ENCODE measurements at regions not wholly inside any gene's neighbourhood (a gene's known extent, or its start where the extent isn't known, plus 50 kb on each side); places are given as distances from the start of the nearest gene placed in this dataset.

GRCh38 chr9:13445103-13445500, 165.6 kb upstream of the MPDZ start:
- no peak overlapping the region for H2BK20ac ChIP-seq (ENCODE audit: low read depth, low read length, poor library complexity, severe bottlenecking)
- no peak overlapping the region for H3K23ac ChIP-seq (ENCODE audit: insufficient read length, low read depth, low read length)
- no peak overlapping the region for H2BK15ac ChIP-seq (ENCODE audit: low read depth, low read length)
- no peaks in the 10 kb centered on the region for H3K9me3 ChIP-seq (ENCODE audit: control insufficient read depth, low read depth, low read length)
- H3T11ph ChIP-seq (ENCODE audit: low read length) = no peak overlapping the region
- no peak overlapping the region for H3K14ac ChIP-seq (ENCODE audit: insufficient read depth, low read length)
- H3K27ac ChIP-seq (ENCODE audit: insufficient read length, low read depth, low read length) = no peak overlapping the region
- H3K56ac ChIP-seq (ENCODE audit: insufficient read length, low read depth, low read length) = no peak overlapping the region
- no peaks in the 10 kb centered on the region for H3K23me2 ChIP-seq (ENCODE audit: insufficient read length, low read depth, low read length, poor library complexity, severe bottlenecking)
- H3K36me3 Mint-ChIP-seq (ENCODE audit: insufficient read depth in 1 of 3, low read depth in 3 of 3) = no peaks in the 10 kb centered on the region
- no CpG with 5 or more reads among the region's 4 CpGs for WGBS (ENCODE audit: extremely low coverage, insufficient read length, low lambda C conversion rate)
- no peaks in the 10 kb centered on the region for H3K9me3 Mint-ChIP-seq
- no peaks in the 10 kb centered on the region for H3K79me1 ChIP-seq (ENCODE audit: insufficient read depth, low read depth, low read length, poor library complexity, severe bottlenecking)
- H2AFZ ChIP-seq (ENCODE audit: low read length) = peak overlapping the region; percentile 32
- H3K9ac ChIP-seq (ENCODE audit: extremely low read depth, insufficient read length, low read length) = no peak overlapping the region
- no peak overlapping the region for H3K18ac ChIP-seq (ENCODE audit: insufficient read length, low read depth, low read length)
- H2AK5ac ChIP-seq (ENCODE audit: insufficient read length, low read length) = no peak overlapping the region
- H3K4ac ChIP-seq (ENCODE audit: low read depth, low read length) = no peak overlapping the region
- H4K8ac ChIP-seq (replicated peaks; ENCODE audit: insufficient read length, low read depth, low read length) = no peak overlapping the region
- H3K4me1 Mint-ChIP-seq = peaks cover 22 to 24% of the 10 kb centered on the region in 2 experiments
- H3K27ac Mint-ChIP-seq = peak overlapping the region in 2 of 3 experiments; percentile 17 to 42; a peak in 2 of 7 replicates
- no peak overlapping the region for H4K91ac ChIP-seq (ENCODE audit: insufficient read length, low read depth, low read length)
- TF ChIP-seq, protein P1, sequence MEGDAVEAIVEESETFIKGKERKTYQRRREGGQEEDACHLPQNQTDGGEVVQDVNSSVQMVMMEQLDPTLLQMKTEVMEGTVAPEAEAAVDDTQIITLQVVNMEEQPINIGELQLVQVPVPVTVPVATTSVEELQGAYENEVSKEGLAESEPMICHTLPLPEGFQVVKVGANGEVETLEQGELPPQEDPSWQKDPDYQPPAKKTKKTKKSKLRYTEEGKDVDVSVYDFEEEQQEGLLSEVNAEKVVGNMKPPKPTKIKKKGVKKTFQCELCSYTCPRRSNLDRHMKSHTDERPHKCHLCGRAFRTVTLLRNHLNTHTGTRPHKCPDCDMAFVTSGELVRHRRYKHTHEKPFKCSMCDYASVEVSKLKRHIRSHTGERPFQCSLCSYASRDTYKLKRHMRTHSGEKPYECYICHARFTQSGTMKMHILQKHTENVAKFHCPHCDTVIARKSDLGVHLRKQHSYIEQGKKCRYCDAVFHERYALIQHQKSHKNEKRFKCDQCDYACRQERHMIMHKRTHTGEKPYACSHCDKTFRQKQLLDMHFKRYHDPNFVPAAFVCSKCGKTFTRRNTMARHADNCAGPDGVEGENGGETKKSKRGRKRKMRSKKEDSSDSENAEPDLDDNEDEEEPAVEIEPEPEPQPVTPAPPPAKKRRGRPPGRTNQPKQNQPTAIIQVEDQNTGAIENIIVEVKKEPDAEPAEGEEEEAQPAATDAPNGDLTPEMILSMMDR (conservative IDR thresholded peaks at IDR 0.05) = no peak
- H4K20me1 ChIP-seq (ENCODE audit: control insufficient read depth, insufficient read depth, insufficient read length) = no peaks in the 10 kb centered on the region
- H3K4me3 Mint-ChIP-seq = no peak overlapping the region
- H2BK5ac ChIP-seq (ENCODE audit: insufficient read length, low read length) = no peak overlapping the region
- H3K4me1 ChIP-seq (ENCODE audit: insufficient read depth, low read length) = peaks cover 2% of the 10 kb centered on the region; the same call in 1 of the 2 replicates
- H3K27me3 Mint-ChIP-seq (ENCODE audit: low read depth) = no peaks in the 10 kb centered on the region
- no peaks in the 10 kb centered on the region for H3K79me2 ChIP-seq (ENCODE audit: insufficient read depth, low read length)
- no peak overlapping the region for H2BK120ac ChIP-seq (ENCODE audit: low read depth, low read length, poor library complexity, severe bottlenecking)
- H3K4me2 ChIP-seq (ENCODE audit: insufficient read depth, insufficient read length, low read length) = no peak overlapping the region
- no peak overlapping the region for H4K5ac ChIP-seq (ENCODE audit: insufficient read length, low read depth, low read length)
- no peak overlapping the region for H2BK12ac ChIP-seq (ENCODE audit: insufficient read length, low read depth, low read length)
- no peaks in the 10 kb centered on the region for H3K27me3 ChIP-seq (ENCODE audit: insufficient read depth, low read length)
- DNase-seq = no peak
